BE2C (cell line): ENCODE measurements at regions not wholly inside any gene's neighbourhood (a gene's known extent, or its start where the extent isn't known, plus 50 kb on each side); places are given as distances from the start of the nearest gene placed in this dataset.

Source experiments
- DNase-seq: peaks from one replicate; pipeline ENCODE4 v3.0.0-alpha.2; 2020
- H3K27me3 ChIP-seq: fragments of 250-450 bp; sonication (Bioruptor Pico); 2 replicates; pipeline ENCODE4 v1.5.1; 2020; ENCODE audit warnings: mild to moderate bottlenecking
- H3K36me3 ChIP-seq: fragments of 250-450 bp; sonication (Bioruptor Pico); 2 replicates; pipeline ENCODE4 v1.5.1; 2020; ENCODE audit warnings: mild to moderate bottlenecking
- H3K4me1 ChIP-seq: fragments of 250-450 bp; sonication (Bioruptor Pico); 2 replicates; pipeline ENCODE4 v1.5.1; 2020
- H3K4me3 ChIP-seq: 2 replicates; pipeline ENCODE4 v1.5.1; 2011; ENCODE audit warnings: low read depth, low read length
- H3K9me3 ChIP-seq: fragments of 250-450 bp; sonication (Bioruptor Pico); 2 replicates; pipeline ENCODE4 v1.5.1; 2020
- TF ChIP-seq, protein P1 (sequence below): IDR thresholded peaks from 2 replicates; pipeline ENCODE4 v1.5.1; 2012; ENCODE audit warnings: mild to moderate bottlenecking, low read depth, low read length

DNA sequence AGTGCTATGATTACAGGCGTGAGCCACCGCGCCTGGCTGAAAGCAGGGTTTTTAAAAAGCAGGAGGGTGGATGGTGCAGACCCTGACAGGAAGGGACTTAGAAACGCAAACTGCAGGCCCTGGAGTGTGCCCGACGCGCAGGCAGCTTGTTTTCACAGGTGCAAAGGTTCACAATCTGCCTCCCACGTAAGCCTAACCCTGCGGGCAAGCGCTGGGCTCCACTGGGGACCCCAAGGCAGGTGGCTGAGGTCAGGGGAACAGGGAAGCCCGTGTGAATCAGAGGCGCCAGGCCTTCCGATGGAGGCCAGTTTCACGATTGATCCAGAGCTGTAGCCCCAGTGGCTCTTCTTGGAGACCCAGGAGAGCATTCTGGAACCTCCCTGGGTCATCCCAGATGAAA is 256.3 kb downstream of the BRD1 start:
- TF ChIP-seq, protein P1, sequence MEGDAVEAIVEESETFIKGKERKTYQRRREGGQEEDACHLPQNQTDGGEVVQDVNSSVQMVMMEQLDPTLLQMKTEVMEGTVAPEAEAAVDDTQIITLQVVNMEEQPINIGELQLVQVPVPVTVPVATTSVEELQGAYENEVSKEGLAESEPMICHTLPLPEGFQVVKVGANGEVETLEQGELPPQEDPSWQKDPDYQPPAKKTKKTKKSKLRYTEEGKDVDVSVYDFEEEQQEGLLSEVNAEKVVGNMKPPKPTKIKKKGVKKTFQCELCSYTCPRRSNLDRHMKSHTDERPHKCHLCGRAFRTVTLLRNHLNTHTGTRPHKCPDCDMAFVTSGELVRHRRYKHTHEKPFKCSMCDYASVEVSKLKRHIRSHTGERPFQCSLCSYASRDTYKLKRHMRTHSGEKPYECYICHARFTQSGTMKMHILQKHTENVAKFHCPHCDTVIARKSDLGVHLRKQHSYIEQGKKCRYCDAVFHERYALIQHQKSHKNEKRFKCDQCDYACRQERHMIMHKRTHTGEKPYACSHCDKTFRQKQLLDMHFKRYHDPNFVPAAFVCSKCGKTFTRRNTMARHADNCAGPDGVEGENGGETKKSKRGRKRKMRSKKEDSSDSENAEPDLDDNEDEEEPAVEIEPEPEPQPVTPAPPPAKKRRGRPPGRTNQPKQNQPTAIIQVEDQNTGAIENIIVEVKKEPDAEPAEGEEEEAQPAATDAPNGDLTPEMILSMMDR: no peak
- no peaks in the 10 kb centered on the region for H3K9me3 ChIP-seq
- no peaks in the 10 kb centered on the region for H3K4me1 ChIP-seq
- no peaks in the 10 kb centered on the region for H3K27me3 ChIP-seq
- H3K36me3 ChIP-seq: no peaks in the 10 kb centered on the region
- no peak overlapping the region for H3K4me3 ChIP-seq
- DNase-seq: no peak

DNA sequence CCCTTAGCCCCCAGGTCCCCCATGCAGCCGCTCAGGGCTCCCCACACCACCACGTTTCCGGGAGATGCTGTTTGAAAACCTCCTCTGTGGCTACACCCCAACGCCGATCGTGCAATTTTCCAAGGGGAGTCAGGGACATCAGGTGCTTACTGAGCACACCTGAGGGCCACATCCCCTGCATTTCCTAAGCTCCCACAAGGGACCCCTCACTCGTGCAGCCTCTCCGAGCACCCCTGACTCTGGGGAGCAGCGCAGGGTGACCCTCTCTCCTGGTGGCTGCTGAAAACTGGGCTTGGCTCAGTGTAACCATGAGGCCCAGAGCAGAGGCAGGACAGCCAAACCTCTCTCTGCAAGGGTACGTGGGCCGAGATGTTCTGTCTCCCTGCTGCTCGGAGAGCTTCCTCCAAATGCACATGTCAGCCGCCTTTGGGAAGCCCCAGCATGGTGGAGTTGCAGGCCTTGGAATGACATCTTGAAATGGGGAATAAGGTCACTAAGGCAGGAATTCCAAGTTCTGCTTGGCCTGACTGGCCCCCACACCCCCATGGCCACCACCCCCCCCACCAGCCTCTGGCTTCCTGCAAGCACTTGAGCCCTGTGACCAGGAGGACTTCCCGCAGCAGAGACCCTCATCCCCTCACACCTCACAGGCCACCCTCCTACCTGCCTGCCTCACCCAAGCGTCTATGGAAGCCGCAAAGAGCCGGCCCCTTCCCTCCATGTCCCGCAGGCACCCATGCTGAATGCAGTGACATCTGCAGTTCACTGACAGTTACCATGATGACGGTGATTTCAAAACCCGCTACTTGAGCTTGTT is 257.4 kb downstream of the BRD1 start:
- Histone ChIP-seq H3K9me3 (no peaks in the 10 kb centered on the region), H3K36me3 (no peaks in the 10 kb centered on the region), H3K4me3 (no peak overlapping the region), H3K4me1 (no peaks in the 10 kb centered on the region), H3K27me3 (no peaks in the 10 kb centered on the region)
- no peak for DNase-seq
- TF ChIP-seq, protein P1: no peak

DNA sequence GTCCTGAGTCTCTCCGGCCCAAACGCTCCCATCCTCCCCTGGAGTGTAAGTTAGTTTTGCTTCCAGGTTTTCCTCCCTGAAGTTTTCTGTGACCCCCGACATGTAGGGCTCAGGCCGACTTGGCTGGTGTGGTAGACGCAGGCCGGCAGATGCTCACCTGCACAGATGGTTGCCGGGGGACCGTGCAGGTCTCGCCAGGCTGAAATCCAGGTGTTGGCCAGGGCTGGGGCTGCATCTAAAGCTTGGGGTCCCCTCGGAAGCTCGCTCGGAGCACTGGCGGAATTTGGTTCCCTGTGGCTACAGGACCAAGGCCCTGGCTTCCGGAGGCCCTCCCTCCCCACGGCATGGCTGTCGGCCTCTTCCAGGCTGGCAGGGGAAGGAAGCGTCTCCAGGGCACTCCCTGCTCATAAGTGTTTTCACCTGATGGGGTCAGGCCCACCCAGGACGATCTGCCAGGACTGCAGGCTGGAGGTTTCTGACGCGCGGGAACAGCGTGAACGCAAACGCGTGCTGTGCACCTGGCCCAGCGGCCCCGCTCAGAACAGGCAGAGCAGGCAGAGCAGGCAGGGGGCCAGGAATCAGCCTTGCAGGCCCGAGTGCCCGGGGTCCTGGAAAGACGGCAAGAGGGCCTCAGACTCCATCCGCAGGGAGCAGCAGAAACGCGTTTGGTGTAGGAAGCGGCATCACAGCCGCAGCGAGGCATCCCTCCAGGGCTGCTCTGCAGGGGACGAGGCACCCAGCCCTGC is 258.2 kb downstream of the BRD1 start:
- TF ChIP-seq, protein P1: no peak
- H3K4me3 ChIP-seq: no peak overlapping the region
- H3K27me3 ChIP-seq: no peaks in the 10 kb centered on the region
- no peaks in the 10 kb centered on the region for H3K4me1 ChIP-seq
- no peak for DNase-seq
- H3K36me3 ChIP-seq: no peaks in the 10 kb centered on the region
- no peaks in the 10 kb centered on the region for H3K9me3 ChIP-seq

DNA sequence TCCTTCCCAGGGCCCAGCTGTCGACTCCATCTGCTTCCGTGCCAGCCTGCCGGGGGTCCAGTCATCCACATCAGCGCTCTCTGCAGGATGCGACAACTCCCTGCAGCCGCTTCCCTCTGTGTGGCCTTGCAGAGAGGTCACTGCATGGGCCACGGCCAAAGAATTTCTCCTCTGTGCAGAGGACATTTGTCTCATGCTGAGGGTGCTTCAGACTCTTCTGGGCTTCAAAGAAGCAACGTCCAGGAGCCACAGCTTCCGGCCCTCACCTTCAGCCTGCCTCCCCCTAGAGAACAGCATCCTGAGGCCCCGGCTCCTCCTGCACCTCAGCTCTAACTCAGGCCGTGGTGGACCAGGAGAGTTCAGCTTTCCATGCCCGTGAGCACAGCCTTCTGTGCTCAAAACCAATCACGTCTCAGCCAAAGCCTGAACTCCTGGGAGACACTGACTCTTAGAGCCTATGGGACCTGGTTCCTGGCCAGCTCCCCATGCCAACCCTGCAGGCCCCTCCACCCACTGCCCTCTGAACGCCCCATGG is 258.9 kb downstream of the BRD1 start:
- no peaks in the 10 kb centered on the region for H3K9me3 ChIP-seq
- H3K36me3 ChIP-seq: no peaks in the 10 kb centered on the region
- no peak overlapping the region for H3K4me3 ChIP-seq
- no peaks in the 10 kb centered on the region for H3K4me1 ChIP-seq
- TF ChIP-seq, protein P1: no peak
- no peaks in the 10 kb centered on the region for H3K27me3 ChIP-seq
- DNase-seq: no peak

DNA sequence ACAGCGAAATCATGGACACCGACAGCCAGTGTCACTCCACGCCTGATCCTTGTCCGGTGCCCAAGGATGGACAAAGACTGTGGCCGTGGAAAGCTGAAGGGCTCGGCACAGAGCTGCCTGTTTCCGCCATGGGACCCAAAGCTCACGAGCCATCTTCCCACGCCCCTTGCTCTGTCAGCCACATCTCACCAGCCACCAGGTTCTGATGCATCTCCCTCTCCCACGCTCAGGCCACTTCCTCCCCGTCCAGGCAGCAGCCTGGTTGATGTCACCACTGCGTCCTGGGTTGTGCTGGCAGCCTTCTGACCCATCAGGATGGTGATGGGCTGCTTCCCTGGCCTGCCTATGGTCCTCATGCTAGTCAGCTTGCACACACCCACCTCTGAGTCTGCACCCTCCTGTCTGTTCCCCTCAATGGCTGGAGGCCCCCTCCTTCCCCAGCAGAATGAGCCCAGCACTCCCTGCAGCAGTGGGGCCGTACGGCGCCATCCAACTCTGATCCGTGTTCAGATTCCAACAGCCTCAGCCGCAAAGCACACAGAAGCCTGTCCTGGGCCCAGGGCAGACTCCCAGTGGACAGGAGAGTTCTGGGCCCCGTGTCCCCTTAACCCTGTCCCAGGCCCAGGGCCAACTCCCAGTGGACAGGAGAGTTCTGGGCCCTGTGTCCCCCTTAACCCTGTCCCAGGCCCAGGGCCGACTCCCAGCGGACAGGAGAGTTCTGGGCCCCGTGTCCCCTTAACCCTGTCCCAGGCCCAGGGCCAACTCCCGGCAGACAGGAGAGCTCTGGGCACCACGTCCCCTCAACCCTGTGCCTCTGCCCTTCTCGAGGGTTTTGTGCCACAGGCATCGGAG is 259.5 kb downstream of the BRD1 start:
- TF ChIP-seq, protein P1: no peak
- Histone ChIP-seq H3K4me3 (no peak overlapping the region), H3K27me3 (no peaks in the 10 kb centered on the region), H3K9me3 (no peaks in the 10 kb centered on the region), H3K36me3 (no peaks in the 10 kb centered on the region), H3K4me1 (no peaks in the 10 kb centered on the region)
- DNase-seq: no peak
